GM21360 (cell line): ENCODE measurements at regions not wholly inside any gene's neighbourhood (a gene's known extent, or its start where the extent isn't known, plus 50 kb on each side); places are given as distances from the start of the nearest gene placed in this dataset.

Source experiments
- ATAC-seq: cut with Tn5 transposase; IDR thresholded peaks from one replicate; pipeline ENCODE4 v1.9.1; 2021; ENCODE audit warnings: mild to moderate bottlenecking, moderate library complexity; ENCODE audit not compliant: unreplicated experiment

DNA sequence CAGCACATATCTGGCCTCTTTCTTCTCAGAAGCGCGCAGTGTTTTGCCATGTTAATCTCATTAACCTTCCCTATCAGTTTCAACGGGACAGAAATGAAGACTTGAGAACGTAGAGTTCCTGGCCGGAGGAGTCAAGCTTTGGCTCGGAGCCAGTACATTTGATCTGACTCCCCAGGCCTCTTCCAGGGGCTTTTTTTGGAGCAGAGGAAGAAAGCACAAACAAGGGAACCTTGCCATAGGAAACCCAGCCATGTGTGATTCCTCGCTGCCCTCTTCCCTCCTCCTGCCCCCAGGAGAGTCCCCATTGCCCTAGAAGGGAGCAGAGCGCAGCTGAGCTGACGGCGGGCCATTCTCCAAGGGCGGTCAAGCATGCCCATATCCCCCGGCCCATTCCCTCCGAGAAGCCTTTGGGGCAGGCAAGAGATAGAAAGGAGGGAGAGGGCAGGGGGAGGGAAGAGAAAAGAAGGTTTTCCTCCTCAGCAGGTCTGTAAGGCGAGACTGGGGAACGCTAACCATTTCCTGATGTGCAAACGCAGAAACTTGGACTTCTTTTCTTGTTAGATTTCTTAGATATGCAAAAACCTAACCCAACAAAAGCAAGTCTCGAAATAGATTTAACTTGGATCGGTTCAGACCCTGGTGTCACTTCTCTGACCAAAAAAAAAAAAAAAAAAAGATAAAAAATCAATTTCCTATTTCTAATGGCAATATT lies 63.7 kb upstream of the POU3F3 start:
- no peak for ATAC-seq

DNA sequence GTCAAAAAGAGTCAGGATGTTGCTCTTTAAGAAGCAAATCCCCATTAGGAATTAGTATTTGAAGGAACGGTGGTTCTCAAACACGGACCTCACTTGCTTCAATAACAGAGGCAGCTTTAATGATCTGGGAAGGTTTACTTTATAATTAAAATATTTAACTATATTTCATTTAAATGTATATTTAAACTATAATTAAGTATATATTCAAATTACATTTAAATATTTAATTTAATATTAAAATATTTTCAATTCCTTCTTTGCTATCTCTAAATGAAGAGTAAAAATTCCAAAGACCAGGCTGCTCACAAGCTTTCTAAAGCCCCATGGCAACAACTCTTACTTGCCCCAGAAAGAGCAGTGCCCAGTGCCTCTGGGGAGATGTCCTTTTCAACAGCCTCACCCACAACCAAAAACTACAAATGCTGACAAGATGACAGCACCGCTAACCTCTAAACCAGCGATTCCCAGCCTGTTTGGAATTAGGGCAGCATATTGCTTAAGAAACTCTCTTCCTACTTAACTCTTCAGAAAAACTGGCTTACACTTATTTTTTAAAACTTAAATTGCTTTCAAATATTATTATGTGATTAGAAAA lies 62.9 kb upstream of the POU3F3 start:
- no peak for ATAC-seq

- ATAC-seq: no peak
Observed at GRCh38 chr2:104793966-104794365, 59.9 kb upstream of the POU3F3 start.

- ATAC-seq: no peak
Observed at GRCh38 chr2:104794441-104794840, 59.5 kb upstream of the POU3F3 start.
